Natural killer cell (primary cell): ENCODE measurements at regions not wholly inside any gene's neighbourhood (a gene's known extent, or its start where the extent isn't known, plus 50 kb on each side); places are given as distances from the start of the nearest gene placed in this dataset.
"Not testable (repeated sequence)": the region's sequence is repeated elsewhere in the genome, so short reads cannot be mapped to it uniquely, and the experiment has no call there.

Source experiments
- ATAC-seq, 3 donors: fragments of 150-1000 bp in 2 of 3; fragments of 200-7000 bp in 1 of 3; cut with Tn5 transposase; 1 replicate in 1 of 3; 2 replicates in 2 of 3; pipeline ENCODE4 v1.10.0; 2021; ENCODE audit warnings: mild to moderate bottlenecking in 2 of 3, moderate library complexity in 2 of 3
- DNase-seq, 2 donors: peaks; one replicate each; pipeline versions ENCODE4 v3.0.0 to v3.0.0-alpha.2; 2013 to 2021; ENCODE audit warnings: mixed read lengths in 1 of 2
- H3K27ac ChIP-seq: one replicate; pipeline ENCODE4 v1.5.1; 2013; ENCODE audit warnings: mild to moderate bottlenecking, low read length
- H3K27me3 ChIP-seq: one replicate; pipeline ENCODE4 v1.6.1; 2013; ENCODE audit warnings: low read length; ENCODE audit not compliant: control insufficient read depth, insufficient read depth
- H3K36me3 ChIP-seq: one replicate; pipeline ENCODE4 v1.6.1; 2013; ENCODE audit warnings: low read length; ENCODE audit not compliant: control insufficient read depth, insufficient read depth
- H3K4me1 ChIP-seq: one replicate; pipeline ENCODE4 v1.6.1; 2013; ENCODE audit warnings: low read length; ENCODE audit not compliant: control insufficient read depth, insufficient read depth
- H3K4me3 ChIP-seq: one replicate; pipeline ENCODE4 v1.5.1; 2013; ENCODE audit warnings: low read length
- H3K9me3 ChIP-seq: one replicate; pipeline ENCODE4 v1.6.1; 2013; ENCODE audit warnings: low read length; ENCODE audit not compliant: control insufficient read depth, insufficient read depth
- H3K27ac Mint-ChIP-seq, 2 donors: one replicate each; pipeline ENCODE4 v1.8.0; 2022; ENCODE audit warnings: mild to moderate bottlenecking in 2 of 2, mixed read lengths in 2 of 2, moderate library complexity in 1 of 2
- H3K27me3 Mint-ChIP-seq, 2 donors: one replicate each; pipeline ENCODE4 v1.8.0; 2022; ENCODE audit warnings: low read depth in 2 of 2, mixed read lengths in 2 of 2
- H3K36me3 Mint-ChIP-seq: one replicate; pipeline ENCODE4 v1.8.0; 2022; ENCODE audit warnings: mixed read lengths
- H3K4me1 Mint-ChIP-seq, 2 donors: one replicate each; pipeline ENCODE4 v1.8.0; 2022; ENCODE audit warnings: mixed read lengths in 2 of 2
- H3K4me3 Mint-ChIP-seq: one replicate; pipeline ENCODE4 v1.8.0; 2022; ENCODE audit warnings: mild to moderate bottlenecking, moderate library complexity, mixed read lengths
- H3K9me3 Mint-ChIP-seq, 2 donors: one replicate each; pipeline ENCODE4 v1.8.0; 2022; ENCODE audit warnings: mixed read lengths in 2 of 2
- CTCF ChIP-seq: fragments of 200-600 bp; IDR thresholded peaks from one replicate; pipeline ENCODE4 v1.8.0; 2022; ENCODE audit warnings: antibody characterized with exemption
- WGBS: methylation state at CpG from one replicate; pipeline ENCODE4 v1.1.7; 2013; ENCODE audit warnings: missing lambda C conversion rate; ENCODE audit not compliant: insufficient coverage; 5-methylcytosine and 5-hydroxymethylcytosine counted together
- intact Hi-C: fragments of 100-400 bp; cut with micrococcal nuclease; formaldehyde crosslinking; loops from one replicate; pipeline ENCODE4 v1.14.2; 2022

GRCh38 chr3:4197670-4198069 is 105.5 kb upstream of the SETMAR start:
- H3K4me3 Mint-ChIP-seq: no peak overlapping the region
- Histone ChIP-seq H3K4me3 (no peak overlapping the region), H3K9me3 (no peaks in the 10 kb centered on the region), H3K36me3 (no peaks in the 10 kb centered on the region), H3K27ac (no peak overlapping the region), H3K4me1 (no peaks in the 10 kb centered on the region), H3K27me3 (no peaks in the 10 kb centered on the region)
- WGBS: 98% methylated on average over 4 of the region's 6 CpGs
- no peak overlapping the region for H3K27ac Mint-ChIP-seq
- H3K27me3 Mint-ChIP-seq: no peaks in the 10 kb centered on the region
- no peaks in the 10 kb centered on the region for H3K36me3 Mint-ChIP-seq
- TF ChIP-seq CTCF: no peak
- H3K9me3 Mint-ChIP-seq: peaks cover 3 to 4% of the 10 kb centered on the region in 2 donors
- H3K4me1 Mint-ChIP-seq: no peaks in the 10 kb centered on the region
- ATAC-seq: no peak
- DNase-seq: no peak
- intact Hi-C loops: no loop called here

GRCh38 chr3:4198491-4198890 is 104.7 kb upstream of the SETMAR start:
- Histone ChIP-seq H3K4me1 (no peaks in the 10 kb centered on the region), H3K4me3 (no peak overlapping the region), H3K36me3 (no peaks in the 10 kb centered on the region), H3K9me3 (no peaks in the 10 kb centered on the region), H3K27me3 (no peaks in the 10 kb centered on the region), H3K27ac (no peak overlapping the region)
- Mint-ChIP-seq H3K27ac (no peak overlapping the region), H3K4me3 (no peak overlapping the region), H3K4me1 (no peaks in the 10 kb centered on the region), H3K27me3 (no peaks in the 10 kb centered on the region), H3K9me3 (peaks cover 3 to 4% of the 10 kb centered on the region in 2 donors), H3K36me3 (no peaks in the 10 kb centered on the region)
- DNase-seq (no peak), ATAC-seq (no peak)
- intact Hi-C loops: no loop called here
- WGBS: 94% methylated on average over 2 of the region's 3 CpGs
- TF ChIP-seq CTCF: no peak

GRCh38 chr3:4204776-4205175 is 98.4 kb upstream of the SETMAR start:
- H3K36me3 ChIP-seq, DNase-seq, H3K9me3 ChIP-seq, H3K4me1 Mint-ChIP-seq, H3K4me3 Mint-ChIP-seq, H3K27ac Mint-ChIP-seq, H3K27me3 ChIP-seq, H3K27ac ChIP-seq, ATAC-seq, intact Hi-C loops, H3K36me3 Mint-ChIP-seq, H3K4me1 ChIP-seq, H3K27me3 Mint-ChIP-seq, H3K4me3 ChIP-seq: not testable (repeated sequence)
- peaks cover 4 to 14% of the 10 kb centered on the region in 2 donors for H3K9me3 Mint-ChIP-seq

DNA sequence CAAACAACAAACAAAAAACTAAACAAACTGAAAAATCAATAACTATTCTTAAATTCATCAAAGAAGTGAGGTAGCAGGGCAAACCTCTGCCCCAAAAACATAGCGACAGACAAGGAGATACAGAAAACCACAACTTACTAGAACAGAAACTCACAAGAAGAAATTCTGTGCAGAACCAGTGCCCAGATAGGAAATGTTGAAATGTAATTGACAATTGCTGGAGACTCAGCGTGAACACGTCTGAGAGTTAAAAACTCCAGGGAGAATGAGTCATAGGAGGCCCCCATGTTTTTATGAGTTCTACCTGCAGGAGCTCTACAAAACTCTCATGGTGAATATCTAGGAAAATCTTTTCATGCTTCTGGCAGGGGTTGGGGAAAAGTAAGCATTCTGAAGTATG is 95.5 kb upstream of the SETMAR start:
- Mint-ChIP-seq H3K4me1 (no peaks in the 10 kb centered on the region), H3K27ac (no peak overlapping the region), H3K36me3 (no peaks in the 10 kb centered on the region), H3K4me3 (no peak overlapping the region), H3K9me3 (peaks cover 2 to 16% of the 10 kb centered on the region in 2 donors), H3K27me3 (peaks cover 0 to 5% of the 10 kb centered on the region in 2 donors)
- Histone ChIP-seq H3K4me3 (no peak overlapping the region), H3K27ac (no peak overlapping the region), H3K9me3 (no peaks in the 10 kb centered on the region), H3K36me3 (no peaks in the 10 kb centered on the region), H3K4me1 (no peaks in the 10 kb centered on the region), H3K27me3 (no peaks in the 10 kb centered on the region)
- TF ChIP-seq CTCF: no peak
- no peak for ATAC-seq
- DNase-seq: no peak
- WGBS: 24% methylated on average over 3 of the region's 3 CpGs
- intact Hi-C loops: no loop called here
